ENCODE measurements at regions not wholly inside any gene's neighbourhood (a gene's known extent, or its start where the extent isn't known, plus 50 kb on each side); places are given as distances from the start of the nearest gene placed in this dataset.

- no peak; a peak in 1 of 4 replicates for TF ChIP-seq POLR2A (IDR thresholded peaks at IDR 0.05; ENCODE audit: insufficient read depth in 1 of 2, low read depth in 2 of 2, low read length in 2 of 2)
- TF ChIP-seq ZNF24 (IDR thresholded peaks at IDR 0.05) = no peak
- TF ChIP-seq ZNF251 (CRISPR knock-in tag; IDR thresholded peaks at IDR 0.05) = no peak
- no peak; the same call in 1 of the 2 replicates for TF ChIP-seq BRD4 (CRISPR knock-in tag; IDR thresholded peaks at IDR 0.05)
- TF ChIP-seq ZNF333 (CRISPR knock-in tag; IDR thresholded peaks at IDR 0.05; ENCODE audit: borderline replicate concordance) = no peak
- TF ChIP-seq ZHX2 (IDR thresholded peaks at IDR 0.05; ENCODE audit: low read depth) = no peak
- TF ChIP-seq ZHX2 (CRISPR knock-in tag; IDR thresholded peaks at IDR 0.05; ENCODE audit: borderline replicate concordance) = no peak
- no peak for TF ChIP-seq SETDB1 (CRISPR knock-in tag; IDR thresholded peaks at IDR 0.05; ENCODE audit: borderline replicate concordance)
- TF ChIP-seq ZBTB21 (CRISPR knock-in tag; IDR thresholded peaks at IDR 0.05) = no peak
- no peak for TF ChIP-seq SMC3 (IDR thresholded peaks at IDR 0.05; ENCODE audit: low read length)
- no peak for TF ChIP-seq ZFP82 (CRISPR knock-in tag; IDR thresholded peaks at IDR 0.05; ENCODE audit: borderline replicate concordance)
- TF ChIP-seq TCF12 (IDR thresholded peaks at IDR 0.05) = no peak
- TF ChIP-seq TCF12 (CRISPR knock-in tag; IDR thresholded peaks at IDR 0.05) = peak; percentile 85
- peak in 1 of 2 experiments; percentile 53; a peak in 1 of 4 replicates for TF ChIP-seq ATF4 (CRISPR knock-in tag; IDR thresholded peaks at IDR 0.05)
- TF ChIP-seq ZBTB20 (CRISPR knock-in tag; IDR thresholded peaks at IDR 0.05; ENCODE audit: borderline replicate concordance, low read depth) = peak; percentile 52; the same call in 1 of the 2 replicates
- no peak for TF ChIP-seq SSRP1 (CRISPR knock-in tag; IDR thresholded peaks at IDR 0.05)
- peak; percentile 95 for TF ChIP-seq FOXO1 (CRISPR knock-in tag; IDR thresholded peaks at IDR 0.05)
- no peak for TF ChIP-seq ZNF549 (CRISPR knock-in tag; IDR thresholded peaks at IDR 0.05)
- TF ChIP-seq DBP (CRISPR knock-in tag; IDR thresholded peaks at IDR 0.05; ENCODE audit: not compliant biosample characterization) = no peak
- TF ChIP-seq ZKSCAN5 (CRISPR knock-in tag; IDR thresholded peaks at IDR 0.05) = no peak
- peak; percentile 82 for TF ChIP-seq ZBTB37 (CRISPR knock-in tag; IDR thresholded peaks at IDR 0.05)
- TF ChIP-seq CBX2 (IDR thresholded peaks at IDR 0.05; ENCODE audit: low read depth, low read length) = no peak
- no peak for TF ChIP-seq CBX2 (CRISPR knock-in tag; IDR thresholded peaks at IDR 0.05; ENCODE audit: low read depth)
- TF ChIP-seq RFX3 (CRISPR knock-in tag; IDR thresholded peaks at IDR 0.05) = no peak
Observed at GRCh38 chr15:75140080-75140879, 61.4 kb upstream of the C15orf39 start (continued).

All from HepG2 (cell line).